ENCODE measurements at regions not wholly inside any gene's neighbourhood (a gene's known extent, or its start where the extent isn't known, plus 50 kb on each side); places are given as distances from the start of the nearest gene placed in this dataset.

- no peak for DNase-seq
- intact Hi-C loops (cut with DNase I): no loop called here
- H3K27ac ChIP-seq: no peak overlapping the region
These were observed 189.1 kb upstream of the DTNA start for GRCh38 chr18:34521040-34521439.

GRCh38 chr18:34522603-34523002, 187.5 kb upstream of the DTNA start:
- no peaks in the 10 kb centered on the region for H3K36me3 ChIP-seq
- WGBS, 2 donors: 58 to 61% methylated on average over 2 of the region's 3 CpGs
- H3K4me3 ChIP-seq: no peak overlapping the region
- H3K4me1 ChIP-seq: no peaks in the 10 kb centered on the region
- no peaks in the 10 kb centered on the region for H3K27me3 ChIP-seq
- no peak for DNase-seq
- no peak overlapping the region for H3K27ac ChIP-seq
- TF ChIP-seq, protein P1, sequence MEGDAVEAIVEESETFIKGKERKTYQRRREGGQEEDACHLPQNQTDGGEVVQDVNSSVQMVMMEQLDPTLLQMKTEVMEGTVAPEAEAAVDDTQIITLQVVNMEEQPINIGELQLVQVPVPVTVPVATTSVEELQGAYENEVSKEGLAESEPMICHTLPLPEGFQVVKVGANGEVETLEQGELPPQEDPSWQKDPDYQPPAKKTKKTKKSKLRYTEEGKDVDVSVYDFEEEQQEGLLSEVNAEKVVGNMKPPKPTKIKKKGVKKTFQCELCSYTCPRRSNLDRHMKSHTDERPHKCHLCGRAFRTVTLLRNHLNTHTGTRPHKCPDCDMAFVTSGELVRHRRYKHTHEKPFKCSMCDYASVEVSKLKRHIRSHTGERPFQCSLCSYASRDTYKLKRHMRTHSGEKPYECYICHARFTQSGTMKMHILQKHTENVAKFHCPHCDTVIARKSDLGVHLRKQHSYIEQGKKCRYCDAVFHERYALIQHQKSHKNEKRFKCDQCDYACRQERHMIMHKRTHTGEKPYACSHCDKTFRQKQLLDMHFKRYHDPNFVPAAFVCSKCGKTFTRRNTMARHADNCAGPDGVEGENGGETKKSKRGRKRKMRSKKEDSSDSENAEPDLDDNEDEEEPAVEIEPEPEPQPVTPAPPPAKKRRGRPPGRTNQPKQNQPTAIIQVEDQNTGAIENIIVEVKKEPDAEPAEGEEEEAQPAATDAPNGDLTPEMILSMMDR (IDR thresholded peaks at IDR 0.05): no peak
- TF ChIP-seq POLR2A (IDR thresholded peaks at IDR 0.05): no peak
- H3K9me3 ChIP-seq: no peaks in the 10 kb centered on the region
- intact Hi-C loops (cut with DNase I): no loop called here

More at GRCh38 chr18:34521040-34521439, 189.1 kb upstream of the DTNA start:
- Histone ChIP-seq H3K27me3 (no peaks in the 10 kb centered on the region), H3K4me1 (no peaks in the 10 kb centered on the region), H3K4me3 (no peak overlapping the region), H3K9me3 (no peaks in the 10 kb centered on the region), H3K36me3 (no peaks in the 10 kb centered on the region)
- WGBS, 2 donors: 64 to 67% methylated on average over 2 of the region's 2 CpGs
- no peak for TF ChIP-seq POLR2A (IDR thresholded peaks at IDR 0.05)
- TF ChIP-seq, protein P1 (IDR thresholded peaks at IDR 0.05): no peak

GRCh38 chr18:34525244-34525643, 184.9 kb upstream of the DTNA start:
- WGBS, 2 donors: 59 to 63% methylated on average over 2 of the region's 2 CpGs
- Histone ChIP-seq H3K4me3 (no peak overlapping the region), H3K27ac (no peak overlapping the region), H3K36me3 (no peaks in the 10 kb centered on the region), H3K4me1 (no peaks in the 10 kb centered on the region), H3K27me3 (no peaks in the 10 kb centered on the region), H3K9me3 (no peaks in the 10 kb centered on the region)
- TF ChIP-seq, protein P1 (IDR thresholded peaks at IDR 0.05): no peak
- TF ChIP-seq POLR2A (IDR thresholded peaks at IDR 0.05): no peak
- intact Hi-C loops (cut with DNase I): no loop called here
- DNase-seq: no peak

DNA sequence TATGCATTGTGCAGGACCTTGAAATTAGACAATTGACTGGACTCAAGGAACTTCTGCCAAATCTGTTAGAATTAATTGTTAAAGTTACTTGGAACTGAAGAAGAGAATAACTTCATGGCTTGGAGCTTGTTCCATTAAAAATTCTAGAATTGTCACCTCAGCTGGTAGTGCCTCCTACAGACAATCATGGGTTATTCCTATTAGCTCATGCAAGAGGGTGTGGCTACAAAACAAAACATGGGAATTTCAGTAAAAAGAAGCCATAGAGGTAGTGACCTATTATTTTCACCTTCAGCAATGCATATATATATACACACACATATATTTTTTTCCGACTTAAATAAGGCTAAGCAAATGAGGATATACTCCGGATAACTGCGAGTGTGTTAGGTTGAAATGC, 181.9 kb upstream of the DTNA start:
- Histone ChIP-seq H3K27me3 (no peaks in the 10 kb centered on the region), H3K9me3 (no peaks in the 10 kb centered on the region), H3K27ac (no peak overlapping the region), H3K36me3 (no peaks in the 10 kb centered on the region), H3K4me3 (no peak overlapping the region), H3K4me1 (no peaks in the 10 kb centered on the region)
- WGBS, 2 donors: 77% methylated on average over 3 of the region's 3 CpGs
- TF ChIP-seq, protein P1 (IDR thresholded peaks at IDR 0.05): no peak
- TF ChIP-seq POLR2A (IDR thresholded peaks at IDR 0.05): no peak
- intact Hi-C loops (cut with DNase I): no loop called here
- DNase-seq: no peak

DNA sequence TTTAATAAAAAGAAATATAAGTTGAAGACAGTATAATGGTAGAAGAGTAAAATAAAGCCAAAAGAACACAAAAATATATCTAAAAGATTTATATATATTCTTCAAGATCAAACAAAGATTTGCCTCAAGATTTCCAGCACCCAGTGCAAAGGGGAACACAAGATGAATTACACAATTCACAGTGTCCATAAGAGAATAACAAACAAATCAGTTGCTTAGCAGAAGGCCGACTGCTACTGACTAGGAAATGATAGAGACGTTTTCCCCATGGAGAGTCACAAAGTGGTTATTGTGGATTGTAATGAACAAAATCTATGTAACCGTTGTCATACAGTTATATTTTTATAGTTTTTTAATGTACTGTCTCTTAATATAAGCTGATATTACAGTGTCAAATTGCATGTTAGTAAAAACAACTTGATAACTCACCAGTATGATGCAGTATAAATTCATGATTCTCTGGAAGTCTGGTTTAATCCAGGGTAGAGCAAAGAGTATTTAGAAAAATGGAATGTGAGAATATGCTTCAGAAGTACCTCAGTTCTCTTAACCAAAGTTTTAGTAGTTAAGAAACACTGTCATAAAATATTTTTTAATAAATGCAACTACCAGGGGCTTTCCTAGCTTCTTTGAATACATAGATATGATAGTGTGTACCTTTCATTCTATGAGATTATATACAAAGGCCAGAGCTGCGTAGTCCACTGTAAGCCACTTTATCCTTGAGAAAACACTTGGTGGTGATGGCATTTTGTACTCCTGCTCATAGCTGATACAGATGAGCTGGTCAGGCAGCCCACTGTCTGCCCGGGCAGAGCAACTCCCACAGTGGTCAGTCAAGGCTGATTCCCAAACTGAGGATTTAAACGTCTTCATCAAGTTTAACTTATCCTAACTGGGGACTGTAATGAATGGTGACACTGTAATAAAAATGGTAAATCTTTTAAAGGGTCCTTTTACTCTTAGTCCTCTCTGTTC, 180.5 kb upstream of the DTNA start:
- H3K27ac ChIP-seq: no peak overlapping the region
- H3K9me3 ChIP-seq: no peaks in the 10 kb centered on the region
- intact Hi-C loops (cut with DNase I): no loop called here
- no peaks in the 10 kb centered on the region for H3K36me3 ChIP-seq
- no peak for TF ChIP-seq POLR2A (IDR thresholded peaks at IDR 0.05)
- TF ChIP-seq, protein P1 (IDR thresholded peaks at IDR 0.05): no peak
- no peak for DNase-seq
- 47 to 48% methylated on average over 6 of the region's 6 CpGs for WGBS, 2 donors
- no peaks in the 10 kb centered on the region for H3K27me3 ChIP-seq
- no peaks in the 10 kb centered on the region for H3K4me1 ChIP-seq
- no peak overlapping the region for H3K4me3 ChIP-seq
